NCI-H526 treated with DMSO at 0.1 percent for 48 hours (cell line): ENCODE measurements at regions not wholly inside any gene's neighbourhood (a gene's known extent, or its start where the extent isn't known, plus 50 kb on each side); places are given as distances from the start of the nearest gene placed in this dataset.
"Not testable (repeated sequence)": the region's sequence is repeated elsewhere in the genome, so short reads cannot be mapped to it uniquely, and the experiment has no call there.

Experiments
- DNase-seq: peaks from one replicate; lab custom pipeline; 2025; lab: John Stamatoyannopoulos, UW

DNA sequence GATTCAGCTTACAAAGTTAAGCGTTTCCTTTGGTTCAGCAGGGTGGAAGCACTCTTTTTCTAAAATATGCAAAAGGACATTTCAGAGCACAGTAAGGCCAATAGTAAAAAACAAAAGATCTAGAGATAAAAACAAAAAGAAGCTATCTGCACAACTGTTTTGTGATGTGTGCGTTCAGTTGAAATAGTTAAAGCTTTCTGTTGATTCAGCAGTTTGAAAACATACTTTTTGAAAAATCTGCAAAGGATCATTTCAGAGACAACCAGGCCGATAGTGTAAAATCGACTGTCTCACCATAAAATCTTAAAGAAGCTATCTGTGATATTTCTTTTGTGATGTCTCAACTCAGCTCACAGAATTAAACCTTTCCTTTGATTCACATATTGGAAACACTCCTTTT lies 300.0 kb upstream of the ALG10B start:
- DNase-seq, result no peak

DNA sequence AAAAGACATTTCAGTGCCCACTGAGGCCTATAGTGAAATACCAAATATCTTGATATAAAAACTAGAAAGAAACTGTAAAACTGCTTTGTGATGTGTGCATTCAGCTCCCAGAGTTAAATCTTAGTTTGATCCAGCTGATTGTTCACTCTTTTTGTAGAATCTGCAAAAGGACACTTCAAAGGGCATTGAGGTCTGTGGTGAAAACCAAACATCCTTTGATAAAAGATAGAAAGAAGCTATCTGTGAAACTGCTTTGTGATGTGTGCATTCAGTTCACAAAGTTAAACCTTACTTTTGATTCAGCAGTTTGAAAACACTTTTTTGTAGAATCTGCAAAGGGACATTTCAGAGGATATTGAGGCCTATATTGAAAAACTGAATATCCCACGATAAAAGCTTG lies 290.7 kb upstream of the ALG10B start:
- no peak for DNase-seq

DNA sequence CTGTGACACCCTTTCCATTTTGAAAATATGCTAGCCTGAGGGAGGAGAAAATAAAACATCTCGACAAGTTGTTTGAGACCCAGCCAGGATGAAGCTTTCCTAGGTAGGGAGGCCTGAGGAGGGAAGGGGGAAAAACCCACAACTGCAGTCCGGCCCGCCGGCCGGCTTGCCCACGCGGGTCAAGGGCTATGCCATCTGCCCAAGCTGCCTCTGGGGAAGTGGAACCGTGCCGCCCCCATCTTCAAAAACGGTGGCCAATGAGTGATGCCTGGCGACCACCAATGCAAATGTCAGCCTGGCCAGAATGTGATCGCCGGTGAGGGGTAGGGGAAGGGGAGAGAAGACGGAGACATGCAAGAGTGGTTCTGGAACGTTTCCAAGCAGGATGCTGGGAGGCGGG lies 263.5 kb upstream of the ALG10B start:
- no peak for DNase-seq

DNA sequence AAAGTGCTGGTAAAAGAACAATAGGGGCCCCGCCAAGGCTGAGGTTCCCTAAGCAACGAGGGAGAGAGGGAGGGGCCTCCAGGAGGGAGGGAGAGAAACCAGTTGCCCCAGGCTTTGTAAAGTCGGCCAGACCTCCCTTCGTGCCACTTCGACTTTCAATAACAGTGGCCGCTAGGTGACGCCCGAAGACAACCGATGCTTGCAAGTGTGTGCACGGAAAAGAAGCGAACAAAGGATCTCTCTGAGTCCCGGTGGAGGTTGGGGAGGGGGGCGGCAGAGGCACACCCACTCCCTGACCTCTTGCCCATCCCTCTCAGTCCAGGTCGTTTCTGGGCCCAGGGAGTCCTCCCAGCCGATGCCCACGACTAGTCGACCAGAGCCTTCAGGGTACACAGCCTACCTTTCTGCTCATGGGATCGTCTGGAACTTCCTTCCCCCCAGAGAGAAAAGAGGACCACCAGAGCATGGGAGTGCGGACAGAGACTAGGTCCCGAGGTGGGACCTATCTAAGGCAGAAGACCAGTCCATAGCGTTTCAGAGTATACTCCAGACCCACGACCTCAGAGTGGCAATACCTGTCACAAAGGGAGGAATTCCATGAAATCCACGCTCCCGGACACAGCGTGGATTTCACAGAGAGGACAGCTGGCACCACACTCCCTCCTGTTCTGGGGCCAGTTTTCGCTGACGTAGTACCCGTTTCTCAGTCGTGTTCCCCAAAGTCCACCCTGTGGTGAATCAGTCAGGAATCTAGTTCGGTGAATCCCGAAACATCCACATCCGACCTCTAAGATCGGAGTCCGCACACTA lies 262.7 kb upstream of the ALG10B start:
- DNase-seq, result peak; percentile 60

DNA sequence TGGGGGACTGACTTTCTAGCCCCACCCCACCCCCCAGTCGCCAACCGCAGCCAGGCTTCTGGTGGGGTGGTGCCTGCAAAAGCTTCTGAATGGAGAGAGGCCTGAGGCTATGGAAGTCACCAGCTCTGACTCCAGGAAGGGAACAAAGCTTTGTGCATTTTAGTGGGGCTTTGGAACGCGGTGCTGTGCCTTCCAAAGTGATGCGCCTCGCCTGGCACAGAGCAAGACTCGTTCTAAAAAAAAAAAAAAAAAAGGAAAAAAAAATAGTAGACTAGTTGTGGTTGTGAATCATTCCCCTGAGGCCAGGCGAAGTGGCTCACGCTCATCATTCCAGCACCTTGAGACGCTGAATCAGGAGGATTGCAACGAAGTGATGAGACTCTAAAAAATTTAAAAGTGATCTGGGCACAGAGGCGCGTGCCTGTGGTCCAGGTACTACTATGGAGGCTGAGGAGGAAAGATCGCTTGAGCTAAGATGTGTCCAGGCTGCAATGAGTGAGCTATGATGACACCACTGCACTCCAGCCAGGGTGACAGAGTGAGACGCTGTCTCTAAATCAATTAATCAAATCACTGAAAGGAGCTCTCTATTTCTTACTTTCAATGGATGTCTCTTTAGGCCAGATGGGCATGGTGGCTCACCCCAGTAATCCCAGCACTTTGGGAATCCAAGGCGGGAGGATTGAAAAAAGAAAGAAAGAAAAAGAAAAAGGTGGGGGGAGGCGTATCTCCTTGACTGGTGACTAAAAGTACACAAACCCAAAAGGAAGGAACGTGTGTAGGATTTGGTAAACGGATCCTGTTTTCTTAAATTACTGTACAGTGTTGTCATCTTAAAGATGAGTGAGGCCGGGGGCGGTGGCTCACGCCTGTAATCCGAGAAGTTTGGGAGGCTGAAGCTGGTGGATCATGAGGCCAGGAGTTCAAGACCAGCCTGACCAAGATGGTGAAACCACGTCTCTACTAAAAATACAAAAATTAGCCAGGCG lies 259.6 kb upstream of the ALG10B start:
- no peak for DNase-seq

DNA sequence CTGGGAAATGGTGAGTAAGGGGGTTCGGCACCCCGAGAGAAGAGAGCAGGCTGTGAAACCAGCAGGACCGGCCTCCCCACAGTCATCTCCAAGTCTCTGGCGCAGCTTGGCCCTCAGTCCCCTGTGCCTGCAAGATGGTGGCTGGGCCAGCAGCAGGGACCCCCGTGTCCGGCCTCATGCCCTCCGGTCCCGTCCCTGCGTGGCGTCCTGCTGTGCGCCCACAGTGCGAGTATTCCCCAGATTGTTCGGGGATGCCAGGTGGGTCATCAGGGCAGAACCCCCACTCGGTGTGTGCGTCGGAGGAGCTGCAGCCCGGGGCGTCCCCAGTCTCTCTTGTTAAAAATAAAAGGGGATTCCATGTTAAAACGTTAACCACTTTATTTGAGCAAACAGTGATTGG lies 216.9 kb upstream of the ALG10B start:
- no peak for DNase-seq

DNA sequence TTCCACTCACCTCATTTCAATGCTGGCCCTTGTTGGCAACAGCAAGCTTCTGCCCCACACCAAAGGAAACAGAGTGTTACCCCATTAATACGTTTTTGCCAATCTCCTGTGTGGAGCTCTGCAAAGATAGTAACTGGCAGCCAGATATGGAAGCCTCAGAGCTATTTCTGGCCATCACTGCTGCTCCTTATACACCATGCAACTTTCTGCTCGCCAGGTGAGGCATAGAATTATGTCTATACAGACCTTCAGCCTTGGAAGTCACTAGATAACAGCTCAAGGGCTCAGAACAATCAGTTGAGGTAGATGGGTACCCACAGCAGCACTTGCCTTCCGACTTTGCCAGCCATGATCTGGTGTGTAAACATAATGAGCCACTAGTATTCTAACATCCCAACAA lies 214.8 kb upstream of the ALG10B start:
- no peak for DNase-seq

DNA sequence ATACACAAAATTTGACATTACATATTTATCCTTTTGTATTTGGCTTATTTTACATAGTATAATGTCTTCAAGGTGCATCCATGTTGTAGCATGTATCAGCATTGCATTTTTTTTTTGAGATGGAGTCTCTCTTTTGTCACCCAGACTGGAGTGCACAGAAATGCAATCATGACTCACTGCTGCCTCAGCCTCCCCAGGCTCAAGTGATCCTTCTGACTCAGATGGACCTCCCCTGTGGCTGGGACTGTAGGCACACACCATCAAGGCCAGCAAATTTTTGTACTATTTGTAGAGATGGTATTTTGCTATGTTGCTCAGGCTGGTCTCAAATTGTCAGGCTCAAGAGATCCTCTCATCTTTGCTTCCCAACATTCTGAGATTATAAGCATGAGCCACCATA lies 214.4 kb upstream of the ALG10B start:
- DNase-seq, result no peak

DNA sequence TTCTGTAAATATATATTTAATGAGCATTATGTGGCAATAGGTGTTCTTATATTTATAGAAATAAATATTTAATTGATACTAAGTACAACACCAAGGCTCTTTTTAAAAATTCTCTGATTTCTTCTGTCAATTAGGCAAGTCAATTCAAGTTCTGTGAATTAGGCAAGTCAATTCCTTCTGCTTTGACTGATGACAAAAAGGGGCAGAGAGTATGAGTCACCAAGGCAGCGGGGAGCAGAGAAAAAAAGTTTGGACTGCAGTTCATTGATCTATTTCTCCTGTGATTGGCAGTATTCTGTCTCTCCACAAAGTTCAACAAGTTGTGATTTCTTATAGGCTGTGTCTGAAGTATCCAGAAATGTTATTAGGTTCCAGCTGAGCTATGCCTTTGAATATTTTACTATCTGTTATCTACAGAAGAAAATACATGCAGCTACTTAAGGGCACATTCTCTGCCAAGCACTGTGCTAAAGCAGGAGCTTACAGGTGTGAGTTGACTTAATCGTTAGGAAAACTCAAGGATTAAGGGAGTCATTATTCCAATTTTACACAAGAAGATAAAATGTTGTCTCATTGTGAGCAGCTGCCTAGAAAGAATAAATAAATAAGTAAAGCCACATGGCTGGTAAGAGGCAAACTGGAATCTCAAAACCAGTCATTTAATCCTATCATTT lies 206.4 kb upstream of the ALG10B start:
- DNase-seq, result no peak

DNA sequence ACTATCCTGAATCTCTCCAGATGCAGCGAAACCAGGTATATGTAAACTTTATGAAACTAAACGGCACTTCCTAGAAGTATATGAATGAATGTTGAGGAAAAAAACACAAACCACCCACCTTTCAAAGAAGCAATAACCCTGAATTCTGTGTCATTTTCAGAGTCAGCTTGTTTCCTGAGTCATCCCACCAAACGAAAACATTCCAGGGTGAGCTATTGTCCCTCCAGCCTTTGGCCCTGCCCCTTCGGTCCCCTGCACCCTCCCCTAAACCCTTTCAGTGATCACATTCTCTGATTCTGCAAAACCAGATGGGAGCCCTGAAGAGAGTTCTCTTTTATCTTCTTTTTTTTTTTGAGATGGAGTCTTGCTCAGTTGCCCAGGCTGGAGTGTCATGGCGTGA lies 202.6 kb upstream of the ALG10B start:
- no peak for DNase-seq

DNA sequence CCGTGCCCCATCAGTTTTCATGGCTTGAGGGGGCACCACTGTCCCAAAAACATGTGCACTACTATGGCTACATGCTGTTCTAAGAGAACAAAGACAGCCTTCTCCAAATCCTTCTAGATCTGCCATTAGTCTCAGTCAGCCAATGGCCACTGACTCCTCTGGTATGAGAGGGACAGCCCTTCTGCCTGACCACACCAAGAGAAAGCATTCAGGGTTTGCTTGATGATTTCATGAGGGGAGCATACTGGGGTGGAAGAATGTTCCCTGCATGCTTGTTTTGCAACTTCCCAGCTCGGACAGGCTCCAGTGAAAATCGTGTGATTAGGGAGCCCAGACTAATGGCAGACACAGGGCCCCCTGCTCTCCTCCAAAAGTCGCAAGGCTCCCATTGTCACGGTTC lies 199.6 kb upstream of the ALG10B start:
- DNase-seq, result no peak

DNA sequence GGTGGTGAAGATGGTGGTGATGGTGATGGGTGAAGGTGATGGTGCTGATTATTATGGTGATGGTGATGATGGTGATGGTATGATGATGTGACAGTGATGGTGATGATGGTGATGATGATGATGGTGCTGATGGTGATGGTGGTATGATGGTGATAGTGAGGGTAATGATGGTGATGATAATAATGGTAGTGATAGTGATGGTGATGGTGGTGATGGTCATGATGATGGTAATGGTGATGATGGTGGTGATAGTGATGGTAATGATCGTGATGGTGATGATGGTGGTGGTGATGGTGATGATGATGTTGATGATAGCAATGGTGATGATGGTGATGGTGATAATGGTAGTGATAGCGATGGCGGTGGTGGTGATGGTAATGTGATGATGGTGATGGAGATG lies 197.9 kb upstream of the ALG10B start:
- no peak for DNase-seq

DNA sequence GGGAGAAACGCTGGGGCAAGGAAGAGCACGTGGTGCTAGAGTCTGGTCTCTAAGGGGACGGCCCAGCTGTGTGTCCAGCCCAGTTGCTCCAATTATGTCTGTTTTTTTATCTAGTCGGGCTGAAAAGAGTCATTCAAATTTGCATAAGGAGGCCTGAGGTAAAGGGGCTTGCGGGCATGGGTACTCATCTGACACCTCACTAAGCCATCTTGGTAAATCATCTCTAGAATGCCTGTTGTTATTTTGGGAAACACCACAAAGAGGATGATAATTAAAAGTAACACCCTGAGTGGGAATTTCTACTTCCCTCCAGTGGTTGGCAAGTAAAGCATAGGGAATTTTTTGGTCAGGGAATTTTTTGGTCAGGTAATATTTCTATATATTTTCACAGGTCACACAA lies 196.1 kb upstream of the ALG10B start:
- DNase-seq, result no peak

DNA sequence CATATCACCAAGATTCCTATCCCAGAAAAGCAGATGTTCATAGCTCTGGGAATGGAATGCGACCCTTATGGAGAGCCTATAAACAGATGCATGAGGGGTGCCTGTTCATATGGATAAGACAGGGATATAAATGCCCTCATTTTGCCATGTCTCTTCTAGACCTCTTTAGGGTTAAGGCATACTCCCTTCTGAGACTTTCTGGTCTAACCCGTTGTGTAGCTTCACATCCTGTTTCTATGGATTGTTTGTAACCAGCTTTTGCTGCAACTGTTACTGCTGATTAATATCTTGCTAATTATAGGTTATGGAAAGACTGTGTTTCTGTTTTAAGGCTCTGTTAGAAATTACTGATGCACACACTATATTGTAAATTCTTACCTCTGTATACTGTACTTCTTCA lies 193.5 kb upstream of the ALG10B start:
- DNase-seq, result not testable (repeated sequence)

DNA sequence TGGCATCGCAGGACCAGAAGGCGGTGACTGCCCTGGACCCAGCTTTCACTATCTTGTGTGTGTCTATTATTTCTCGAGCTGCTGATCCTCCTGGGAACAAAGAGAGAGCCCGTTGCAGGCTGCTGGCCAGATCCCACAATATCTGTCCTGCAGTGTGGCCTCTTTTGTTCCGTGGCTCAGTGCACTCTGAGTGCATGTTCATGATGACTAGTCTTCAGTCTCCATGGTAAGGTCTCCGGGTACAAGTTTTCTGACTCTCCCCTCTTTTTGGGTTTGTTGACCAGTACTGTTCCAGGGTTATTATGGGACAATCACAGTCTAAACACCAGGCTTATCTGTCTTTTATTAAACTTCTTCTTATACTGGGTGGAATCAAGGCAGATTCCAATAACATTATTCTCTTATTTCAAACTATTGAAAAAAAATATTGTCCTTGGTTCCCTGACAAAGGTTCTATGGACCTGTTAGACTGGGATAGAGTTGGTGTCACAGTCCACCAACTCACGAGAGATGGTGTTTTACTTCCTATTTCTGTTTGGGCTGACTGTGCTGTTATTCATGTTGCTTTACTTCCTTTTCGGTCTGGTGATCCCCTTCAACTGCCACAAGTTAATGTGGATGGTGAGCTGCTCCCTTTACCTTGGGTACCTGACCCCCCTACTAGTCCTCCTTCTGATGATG lies 192.9 kb upstream of the ALG10B start:
- no peak for DNase-seq

DNA sequence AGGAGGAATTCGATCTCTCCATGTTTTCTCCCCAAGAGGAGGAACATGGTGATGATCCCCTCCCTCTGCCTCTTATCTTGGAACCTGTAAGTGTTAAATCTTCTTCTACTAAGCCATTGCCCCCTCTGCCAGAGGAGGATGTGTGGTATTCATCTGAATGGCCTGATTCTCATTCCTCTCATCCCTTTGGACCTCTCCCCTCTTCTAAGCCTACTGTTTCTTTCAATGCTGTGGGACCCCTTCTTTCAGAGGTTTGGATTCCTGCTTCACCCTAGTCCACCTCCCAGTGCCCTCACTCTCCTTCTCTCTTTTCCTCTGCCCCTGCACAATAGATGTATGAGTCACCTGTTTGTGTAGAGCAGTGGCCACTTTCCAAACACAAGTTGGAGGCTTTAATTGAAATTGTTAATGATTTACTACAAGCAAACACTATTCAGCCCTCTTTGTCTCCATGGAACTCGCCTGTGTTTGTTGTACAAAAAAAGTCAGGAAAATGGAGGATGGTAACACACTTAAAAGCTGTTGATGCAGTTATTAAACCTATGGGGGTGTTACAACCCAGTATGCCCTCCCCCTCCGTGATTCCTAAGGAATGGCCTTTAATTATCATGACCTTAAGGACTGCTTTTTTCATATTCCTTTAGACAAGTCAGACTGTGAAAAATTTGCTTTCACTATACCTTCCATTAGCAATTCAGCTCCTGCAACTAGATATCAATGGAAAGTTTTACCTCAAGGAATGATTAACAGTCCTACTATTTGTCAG lies 192.1 kb upstream of the ALG10B start:
- no peak for DNase-seq

DNA sequence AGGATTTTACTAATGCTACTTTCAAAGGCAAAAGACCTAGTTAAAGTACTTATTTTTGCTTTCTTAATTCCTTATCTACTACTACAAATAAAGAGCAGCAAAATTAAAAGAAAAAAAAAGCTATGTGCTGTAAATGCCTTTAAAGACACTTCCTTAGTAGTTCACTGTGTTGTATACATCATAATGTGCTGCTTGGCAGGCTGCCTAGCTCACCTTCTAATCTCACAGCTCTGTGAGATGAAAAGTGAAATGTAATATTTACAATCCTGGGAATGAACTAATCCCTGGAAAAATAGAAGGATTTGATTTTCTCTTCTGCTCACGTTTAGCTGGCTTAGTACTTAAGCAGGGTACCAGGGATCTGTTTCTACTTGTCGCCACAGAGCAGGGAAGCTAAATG lies 184.4 kb upstream of the ALG10B start:
- DNase-seq, result no peak

DNA sequence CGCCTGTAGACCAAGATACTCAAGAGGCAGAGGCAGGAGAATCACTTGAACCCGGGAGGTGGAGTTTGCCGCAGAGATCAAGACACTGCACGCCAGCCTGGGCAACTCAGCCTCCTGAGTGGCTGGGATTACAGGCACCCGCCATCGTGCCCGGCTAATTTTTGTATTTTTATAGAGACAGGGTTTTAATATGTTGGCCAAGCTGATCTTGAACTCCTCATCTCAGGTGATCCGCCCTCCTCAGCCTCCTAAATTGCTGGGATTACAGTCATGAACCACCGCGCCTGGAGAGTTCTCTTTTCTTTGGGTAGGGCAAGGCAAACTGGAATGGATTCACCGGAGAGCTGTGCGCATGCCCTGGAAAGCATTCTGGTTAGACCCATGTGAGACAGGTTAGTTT lies 179.3 kb upstream of the ALG10B start:
- no peak for DNase-seq

DNA sequence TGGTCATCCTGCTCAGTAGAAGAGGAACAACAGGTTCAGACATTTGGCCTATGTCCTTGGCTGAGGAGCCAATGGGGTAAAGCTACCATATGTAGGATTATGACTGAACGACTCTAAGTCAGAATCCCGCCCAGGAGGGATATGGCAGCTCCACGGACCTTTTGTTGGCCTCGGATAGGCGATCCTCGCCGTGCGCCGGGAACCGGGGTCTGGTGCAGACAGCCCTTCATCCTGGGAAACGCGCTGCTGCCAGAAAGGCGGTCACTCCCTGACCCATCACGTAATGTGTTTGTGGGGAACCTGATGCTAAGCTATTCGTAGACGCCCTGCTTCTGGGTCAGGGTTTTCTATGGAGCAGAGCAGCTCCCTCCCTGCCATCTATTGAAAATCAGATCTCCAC lies 178.9 kb upstream of the ALG10B start:
- no peak for DNase-seq

DNA sequence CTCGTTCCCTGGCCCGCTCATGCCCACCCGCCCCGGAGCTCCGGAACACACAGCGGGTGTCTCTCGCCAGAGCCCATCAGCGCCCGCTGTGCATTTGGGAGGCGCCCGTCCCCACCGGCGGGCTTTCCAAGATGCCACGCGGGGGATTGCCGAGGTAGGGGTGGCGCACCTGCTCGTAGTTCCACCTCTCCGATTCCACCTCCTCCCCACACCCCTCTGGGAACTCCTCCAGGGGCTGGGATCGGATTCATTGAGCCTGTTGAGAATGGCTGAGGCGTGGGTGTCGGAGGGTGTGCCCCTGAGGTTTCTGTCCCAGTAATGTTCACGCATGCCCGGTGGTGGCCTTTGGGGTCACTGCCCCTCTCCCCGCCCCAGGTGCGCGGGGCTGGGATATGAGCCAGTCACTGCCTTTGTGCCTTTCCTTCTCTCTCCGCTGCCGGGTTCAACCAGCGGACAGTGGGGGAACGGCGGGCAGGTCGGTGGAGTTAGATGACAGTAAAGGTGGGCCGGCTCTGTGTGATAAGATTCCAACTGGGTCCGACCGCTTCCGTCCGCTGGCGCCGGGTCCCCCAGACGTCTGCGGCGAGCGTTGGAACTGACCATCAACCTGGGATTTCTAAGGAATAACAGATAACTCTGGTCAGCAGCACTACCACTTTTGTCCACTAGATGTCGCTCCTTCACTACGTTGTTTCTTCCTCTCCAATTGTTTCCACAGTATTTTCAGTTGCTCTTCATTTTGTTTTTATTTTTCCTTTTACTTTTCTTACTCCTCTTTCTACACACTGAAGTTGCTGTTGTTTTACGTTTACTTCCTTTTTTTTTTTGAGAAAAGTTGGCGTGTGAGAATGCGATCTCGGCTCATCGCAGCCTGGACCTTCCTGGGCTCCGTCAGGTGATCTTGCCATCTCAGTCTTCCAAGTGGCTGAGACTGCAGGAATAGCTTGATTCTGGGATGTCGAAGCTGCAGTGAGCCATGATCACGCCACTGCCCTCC lies 178.1 kb upstream of the ALG10B start:
- peak; percentile 50 for DNase-seq
